IMR-90 (cell line): ENCODE measurements at regions not wholly inside any gene's neighbourhood (a gene's known extent, or its start where the extent isn't known, plus 50 kb on each side); places are given as distances from the start of the nearest gene placed in this dataset.
"Not testable (repeated sequence)": the region's sequence is repeated elsewhere in the genome, so short reads cannot be mapped to it uniquely, and the experiment has no call there.

ENCODE experiments used
- ATAC-seq: fragments of 200-7000 bp; cut with Tn5 transposase; 2 replicates; pipeline ENCODE4 v1.9.1; 2020; ENCODE audit warnings: low read depth, mild to moderate bottlenecking, moderate library complexity
- BruUV-seq: library from RNA; stranded (reverse); fragments of 400-500 nt; replicated peaks from 2 replicates; lab custom pipeline; 2021; lab: Mats Ljungman, UMichigan
- CTCF ChIA-PET: fragments of 300-600 bp; formaldehyde crosslinking; extraction: SDS; loops from one replicate; lab custom pipeline; 2021; ENCODE audit warnings: antibody characterized with exemption; lab: Yijun Ruan, JAX
- POLR2A ChIA-PET: fragments of 300-600 bp; sonication (Branson Sonifier 250); formaldehyde crosslinking; loops from one replicate; lab custom pipeline; 2022; ENCODE audit warnings: antibody characterized with exemption; ENCODE audit not compliant: unreplicated experiment; lab: Charles Lee
- DNase-seq: peaks from one replicate; pipeline ENCODE4 v3.0.0; 2013
- H2AFZ ChIP-seq: replicated peaks from 2 replicates; pipeline ENCODE3; 2013; ENCODE audit warnings: low read length, mild to moderate bottlenecking; ENCODE audit not compliant: poor library complexity
- H2AK5ac ChIP-seq: 2 replicates; pipeline ENCODE4 v1.6.1; 2013; ENCODE audit warnings: low read depth, low read length, inconsistent platforms
- H2AK9ac ChIP-seq: replicated peaks from 2 replicates; pipeline ENCODE3; 2013; ENCODE audit warnings: mild to moderate bottlenecking, low read depth, low read length, moderate library complexity; ENCODE audit not compliant: poor library complexity
- H2BK120ac ChIP-seq: 2 replicates; pipeline ENCODE4 v1.6.1; 2013; ENCODE audit warnings: low read depth, low read length, inconsistent platforms
- H2BK15ac ChIP-seq: 3 replicates; pipeline ENCODE4 v1.6.1; 2013; ENCODE audit warnings: low read depth, low read length, inconsistent platforms
- H2BK20ac ChIP-seq: 2 replicates; pipeline ENCODE4 v1.6.1; 2013; ENCODE audit warnings: low read depth, mild to moderate bottlenecking, inconsistent platforms, low read length, moderate library complexity
- H2BK5ac ChIP-seq: 2 replicates; pipeline ENCODE4 v1.6.1; 2013; ENCODE audit warnings: mild to moderate bottlenecking, low read depth, low read length, inconsistent platforms; ENCODE audit not compliant: poor library complexity, severe bottlenecking
- H3K14ac ChIP-seq: replicated peaks from 2 replicates; pipeline ENCODE4 v1.6.1; 2013; ENCODE audit warnings: low read depth, low read length, inconsistent platforms
- H3K18ac ChIP-seq: 2 replicates; pipeline ENCODE4 v1.6.1; 2013; ENCODE audit warnings: low read depth, low read length, control low read depth
- H3K23ac ChIP-seq: 2 replicates; pipeline ENCODE4 v1.6.1; 2013; ENCODE audit warnings: low read depth, low read length, inconsistent platforms
- H3K27ac ChIP-seq: 2 replicates; pipeline ENCODE4 v1.5.1; 2013; ENCODE audit warnings: mild to moderate bottlenecking, control low read depth, low read length; ENCODE audit not compliant: insufficient read depth
- H3K27me3 ChIP-seq: 2 replicates; pipeline ENCODE4 v1.6.1; 2013; ENCODE audit warnings: low read length; ENCODE audit not compliant: control insufficient read depth, insufficient read depth
- H3K36me3 ChIP-seq: 2 replicates; pipeline ENCODE4 v1.6.1; 2013; ENCODE audit warnings: low read length, mixed read lengths; ENCODE audit not compliant: control insufficient read depth, insufficient read depth
- H3K4ac ChIP-seq: 2 replicates; pipeline ENCODE4 v1.6.1; 2013; ENCODE audit warnings: low read depth, low read length, inconsistent platforms
- H3K4me1 ChIP-seq: 2 replicates; pipeline ENCODE4 v1.6.1; 2013; ENCODE audit warnings: low read length, mixed read lengths; ENCODE audit not compliant: control insufficient read depth, insufficient read depth
- H3K4me2 ChIP-seq: 2 replicates; pipeline ENCODE4 v1.6.1; 2013; ENCODE audit warnings: low read depth, mild to moderate bottlenecking, control low read depth, low read length, moderate library complexity
- H3K4me3 ChIP-seq: 2 replicates; pipeline ENCODE4 v1.5.1; 2013; ENCODE audit warnings: low read depth, mild to moderate bottlenecking, control low read depth, low read length, moderate library complexity; ENCODE audit not compliant: insufficient read depth
- H3K56ac ChIP-seq: 2 replicates; pipeline ENCODE4 v1.6.1; 2013; ENCODE audit warnings: low read length, inconsistent platforms; ENCODE audit not compliant: insufficient read depth; ENCODE audit errors: extremely low read depth
- H3K79me1 ChIP-seq, 2 experiments: 2 replicates each; pipeline ENCODE4 v1.6.1; 2013; ENCODE audit warnings: low read length in 2 of 2, inconsistent platforms in 1 of 2, low read depth in 1 of 2
- H3K9ac ChIP-seq: 2 replicates; pipeline ENCODE4 v1.6.1; 2013; ENCODE audit warnings: low read depth, low read length, control low read depth
- H3K9me1 ChIP-seq: 2 replicates; pipeline ENCODE4 v1.6.1; 2013; ENCODE audit warnings: low read length, inconsistent platforms; ENCODE audit not compliant: insufficient read depth
- H3K9me3 ChIP-seq: 2 replicates; pipeline ENCODE4 v1.6.1; 2013; ENCODE audit warnings: low read length; ENCODE audit not compliant: control insufficient read depth, insufficient read depth
- H4K20me1 ChIP-seq: 2 replicates; pipeline ENCODE4 v1.6.1; 2013; ENCODE audit warnings: low read length, inconsistent platforms; ENCODE audit not compliant: insufficient read depth
- H4K5ac ChIP-seq: 2 replicates; pipeline ENCODE4 v1.6.1; 2013; ENCODE audit warnings: mild to moderate bottlenecking, low read depth, low read length, control low read depth
- H4K8ac ChIP-seq, 2 experiments: 2 replicates each; pipeline ENCODE4 v1.6.1; 2013; ENCODE audit warnings: low read depth in 2 of 2, low read length in 2 of 2, control low read depth in 1 of 2, inconsistent platforms in 1 of 2
- H4K91ac ChIP-seq: 2 replicates; pipeline ENCODE4 v1.6.1; 2013; ENCODE audit warnings: low read depth, low read length, inconsistent platforms; ENCODE audit not compliant: insufficient read depth
- CEBPB ChIP-seq: IDR thresholded peaks from 2 replicates; pipeline ENCODE4 v1.6.1; 2012; ENCODE audit warnings: low read depth, low read length, improper control_type of control experiment
- WGBS, 2 experiments: methylation state at CpG; one replicate each; pipeline versions ENCODE4 v1.1.5 to v1.1.7; 2013; ENCODE audit warnings: missing lambda C conversion rate in 2 of 2; ENCODE audit not compliant: insufficient read length in 1 of 2; ENCODE audit errors: extremely low coverage in 2 of 2; 5-methylcytosine and 5-hydroxymethylcytosine counted together
- dilution Hi-C: fragments of 300-500 bp; cut with HindIII; formaldehyde crosslinking; loops from one replicate; pipeline ENCODE4 v1.14.3; 2018; ENCODE audit warnings: low sequenced_read_pairs; ENCODE audit not compliant: unreplicated experiment
- in situ Hi-C: fragments of 300-500 bp; cut with MboI; formaldehyde crosslinking; loops from 3 replicates; pipeline ENCODE4 v1.14.3; 2019; ENCODE audit warnings: low sequenced_read_pairs, inconsistent platforms, mixed read lengths
- intact Hi-C: fragments of 100-400 bp; cut with micrococcal nuclease; formaldehyde crosslinking; loops from 2 replicates; pipeline ENCODE4 v1.10.0; 2022

DNA sequence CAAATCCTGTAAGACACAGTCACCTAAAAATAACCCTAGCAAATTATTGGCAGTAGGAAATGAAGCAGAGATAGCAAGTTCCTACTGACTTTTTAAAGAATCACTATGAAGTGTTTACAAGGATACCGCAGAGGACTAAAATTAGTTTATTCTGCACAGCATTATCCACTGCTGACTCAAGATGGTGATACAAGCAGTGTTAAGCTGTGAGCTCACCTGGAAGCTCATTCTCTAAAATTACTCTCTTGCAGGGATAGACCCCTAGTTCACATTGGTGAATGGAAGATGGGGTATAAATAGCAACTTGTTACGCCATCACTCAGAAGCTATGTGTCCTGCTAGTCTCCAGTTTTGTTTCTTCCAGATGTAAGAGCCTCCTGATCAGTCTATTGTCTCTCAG, 70.8 kb upstream of the GPR89A start:
- H4K20me1 ChIP-seq, H3K18ac ChIP-seq, H3K4me1 ChIP-seq, dilution Hi-C loops, H2BK120ac ChIP-seq, H2BK5ac ChIP-seq, H3K4me3 ChIP-seq, H2AK5ac ChIP-seq, in situ Hi-C loops, H3K27me3 ChIP-seq, H3K4ac ChIP-seq, CTCF ChIA-PET, H2BK15ac ChIP-seq, intact Hi-C loops, POLR2A ChIA-PET, H3K9me3 ChIP-seq, H2AFZ ChIP-seq, H3K79me1 ChIP-seq, H3K9me1 ChIP-seq, H3K56ac ChIP-seq, H3K23ac ChIP-seq, H3K4me2 ChIP-seq, H3K9ac ChIP-seq, H4K91ac ChIP-seq, BruUV-seq, H4K5ac ChIP-seq, H3K14ac ChIP-seq, H4K8ac ChIP-seq, H3K36me3 ChIP-seq, H2AK9ac ChIP-seq, H3K27ac ChIP-seq: not testable (repeated sequence)
- TF ChIP-seq CEBPB = 0 out of 2 replicates have a peak, but pooled peaks have one; percentile 6
- no CpG with 5 or more reads among the region's 2 CpGs for WGBS, 2 experiments
- ATAC-seq = peak; percentile 62
- H2BK20ac ChIP-seq = 0 out of 2 replicates have a peak overlapping the region, but pooled peaks have one; percentile 3
- DNase-seq = peak; percentile 69

DNA sequence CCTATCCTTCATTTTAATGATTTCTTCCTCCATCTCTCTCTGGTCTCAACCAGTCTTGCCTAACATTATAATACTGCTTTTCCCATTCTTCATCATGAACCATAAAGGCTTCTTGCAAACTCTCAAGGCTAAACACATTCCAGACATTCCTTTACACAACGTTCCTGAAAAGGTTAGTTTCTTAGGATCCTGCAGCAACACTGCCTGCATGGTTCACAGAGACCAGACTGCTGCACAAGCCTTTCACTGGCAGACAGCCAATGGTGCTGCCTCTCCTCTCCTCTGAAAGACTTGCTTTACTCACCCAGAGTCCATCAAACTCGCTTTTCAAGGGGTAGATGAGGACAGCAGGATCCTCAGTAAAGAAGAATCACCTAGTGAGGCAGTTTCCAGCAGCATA, 72.3 kb upstream of the GPR89A start:
- H4K20me1 ChIP-seq, H3K79me1 ChIP-seq, H3K4me2 ChIP-seq, H3K18ac ChIP-seq, H3K9me3 ChIP-seq, CTCF ChIA-PET, H3K56ac ChIP-seq, H2AK5ac ChIP-seq, dilution Hi-C loops, H4K8ac ChIP-seq, BruUV-seq, H2AK9ac ChIP-seq, H2BK5ac ChIP-seq, H3K27me3 ChIP-seq, H3K23ac ChIP-seq, H3K4me1 ChIP-seq, in situ Hi-C loops, H3K9me1 ChIP-seq, intact Hi-C loops, H4K5ac ChIP-seq, H3K4me3 ChIP-seq, H4K91ac ChIP-seq, H3K14ac ChIP-seq, H3K4ac ChIP-seq, H3K27ac ChIP-seq, POLR2A ChIA-PET, H2BK15ac ChIP-seq, H3K36me3 ChIP-seq, H2BK20ac ChIP-seq, H3K9ac ChIP-seq, H2AFZ ChIP-seq: not testable (repeated sequence)
- peak; percentile 58 for DNase-seq
- WGBS, 2 experiments = no CpG with 5 or more reads among the region's 2 CpGs
- 0 out of 2 replicates have a peak overlapping the region, but pooled peaks have one; percentile 40 for H2BK120ac ChIP-seq
- peak; percentile 21 for ATAC-seq
